GM12874 (cell line): ENCODE measurements at regions not wholly inside any gene's neighbourhood (a gene's known extent, or its start where the extent isn't known, plus 50 kb on each side); places are given as distances from the start of the nearest gene placed in this dataset.

Experiments
- CTCF ChIP-seq: IDR thresholded peaks from 2 replicates; pipeline ENCODE4 v1.5.1; 2011; ENCODE audit warnings: low read depth, mild to moderate bottlenecking, control low read depth, low read length, moderate library complexity; ENCODE audit not compliant: insufficient read depth

DNA sequence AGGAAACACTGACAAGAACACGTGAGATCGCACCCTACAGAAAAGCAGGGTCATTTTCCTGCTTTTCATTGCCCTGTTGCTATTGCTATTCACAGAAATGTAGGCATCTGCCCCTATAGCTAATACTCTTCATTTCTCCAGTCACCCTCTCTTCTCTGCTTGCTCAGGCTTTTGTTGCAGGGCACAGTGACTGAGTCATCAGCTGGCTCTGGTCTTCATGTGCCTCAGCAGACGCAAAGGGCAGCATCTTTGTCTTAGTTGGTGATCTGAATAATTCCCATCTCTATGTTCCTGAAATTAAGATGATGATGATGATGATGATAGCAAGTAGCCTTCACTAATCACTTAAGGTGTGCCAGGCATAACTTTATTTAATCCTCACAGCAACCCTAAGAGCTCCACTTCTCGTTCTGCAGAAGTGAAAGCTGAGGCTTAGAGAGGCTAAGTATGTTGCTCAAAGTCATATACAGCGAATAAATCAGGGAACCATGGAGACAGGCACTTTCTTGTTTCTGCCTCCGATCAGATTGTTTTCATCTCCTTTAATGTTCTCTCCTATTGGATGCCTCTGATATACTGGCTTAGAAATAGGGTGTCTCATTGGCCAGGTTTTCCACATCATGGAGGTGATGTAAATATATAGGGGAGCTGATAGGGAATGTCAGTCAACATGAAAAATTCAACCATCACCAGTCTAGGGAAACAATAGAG, 133.0 kb upstream of the STK32A start:
- no peak for TF ChIP-seq CTCF

DNA sequence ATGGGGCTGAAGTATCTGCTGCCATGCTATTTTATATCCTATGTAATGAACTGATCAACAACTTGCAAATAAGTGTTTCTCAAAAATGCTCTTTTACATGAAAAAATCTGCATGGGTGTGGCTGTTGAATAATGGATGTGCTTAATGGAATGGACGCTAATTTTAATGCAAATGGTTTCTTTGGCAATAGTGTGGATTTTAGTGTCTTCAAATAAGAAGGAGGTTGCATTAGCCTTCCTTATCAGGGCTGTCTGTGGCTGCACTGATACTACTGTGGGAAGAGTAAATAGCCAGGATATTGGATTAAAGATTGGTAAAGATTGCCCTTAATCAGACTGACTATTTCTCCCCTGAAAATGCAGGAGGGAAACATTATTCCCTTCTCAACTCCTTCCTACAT, 121.9 kb upstream of the STK32A start:
- no peak for TF ChIP-seq CTCF

DNA sequence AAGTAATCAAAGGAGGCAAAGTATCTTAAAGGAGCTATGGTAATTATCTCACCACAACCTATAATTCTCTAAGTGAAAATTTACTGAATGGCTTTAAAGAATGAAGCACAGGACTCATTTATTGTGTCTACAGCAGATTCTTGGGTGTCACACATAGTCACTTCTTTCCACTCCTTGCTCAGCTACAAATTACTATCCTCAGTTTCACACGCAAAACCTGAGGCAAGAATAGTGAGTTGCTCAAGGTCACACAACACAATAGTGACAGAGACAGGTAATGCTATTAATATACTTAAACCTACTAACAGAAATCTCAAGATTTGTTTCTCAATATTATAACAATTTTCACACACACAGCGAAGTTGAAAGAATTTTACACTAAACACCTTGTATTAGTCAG, 120.9 kb upstream of the STK32A start:
- TF ChIP-seq CTCF, result no peak

DNA sequence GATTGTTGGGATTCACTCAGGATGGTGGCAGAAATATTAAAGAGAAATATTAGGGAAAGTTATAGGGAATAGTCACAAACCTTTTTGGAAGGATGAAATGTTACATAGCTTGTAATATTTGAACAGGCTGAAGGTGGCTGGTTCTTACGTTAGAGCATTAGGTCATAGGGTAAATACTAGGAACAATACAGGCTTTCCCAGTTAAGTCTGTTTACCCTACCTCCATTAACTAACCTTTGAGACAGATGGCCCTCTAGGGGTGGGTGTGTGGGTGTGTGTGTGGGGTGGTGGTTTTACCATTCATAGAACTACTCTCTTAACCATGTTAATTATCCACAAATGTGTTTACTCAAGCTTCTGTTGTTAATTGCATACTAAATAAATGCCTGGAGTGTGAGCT, 94.3 kb upstream of the STK32A start:
- TF ChIP-seq CTCF, result no peak

DNA sequence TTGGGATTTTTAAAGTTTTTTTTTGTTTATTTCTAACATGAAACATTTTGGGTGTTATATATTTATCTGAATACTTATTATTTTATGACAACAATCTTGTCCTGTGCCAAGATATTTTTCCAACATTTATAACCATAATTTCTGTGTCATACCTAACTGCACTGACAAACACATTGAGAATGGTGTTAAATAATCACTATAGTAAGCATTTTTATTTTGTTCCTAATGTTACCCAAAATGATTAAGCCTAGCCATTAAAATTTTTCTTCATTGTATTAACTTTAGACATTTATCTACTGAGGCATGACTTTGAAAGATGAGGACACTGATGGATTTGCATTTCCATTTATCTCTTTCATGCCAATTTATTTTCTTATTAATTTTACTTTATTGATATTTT, 91.6 kb upstream of the STK32A start:
- TF ChIP-seq CTCF, result no peak

- no peak for TF ChIP-seq CTCF
These were observed 89.5 kb upstream of the STK32A start for GRCh38 chr5:147145328-147145727.

DNA sequence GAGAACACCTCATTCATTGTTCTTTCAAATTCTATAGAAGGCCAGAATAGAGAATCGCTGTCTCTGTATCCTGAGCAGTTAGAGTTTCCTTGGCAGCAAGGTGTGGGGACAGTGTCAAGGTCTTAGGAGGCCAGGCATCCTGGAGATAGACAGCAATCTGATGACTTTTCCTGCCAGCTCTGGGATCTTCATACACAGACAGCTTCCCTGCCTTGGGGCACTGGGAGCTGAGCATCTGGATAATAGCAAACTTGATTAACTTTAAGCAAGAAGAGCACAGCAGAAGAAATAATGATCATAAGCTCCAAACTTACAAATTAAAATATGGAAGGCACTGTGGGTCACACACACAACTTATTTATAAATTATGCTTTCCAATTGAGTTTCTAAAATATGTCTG, 86.1 kb upstream of the STK32A start:
- no peak for TF ChIP-seq CTCF
